Dedifferentiated amniotic fluid mesenchymal stem cell (primary cell): ENCODE measurements at regions not wholly inside any gene's neighbourhood (a gene's known extent, or its start where the extent isn't known, plus 50 kb on each side); places are given as distances from the start of the nearest gene placed in this dataset.

Source experiments
- DNase-seq: peaks from one replicate; pipeline ENCODE4 v3.0.0-alpha.2; 2016; ENCODE audit errors: extremely low spot score

DNA sequence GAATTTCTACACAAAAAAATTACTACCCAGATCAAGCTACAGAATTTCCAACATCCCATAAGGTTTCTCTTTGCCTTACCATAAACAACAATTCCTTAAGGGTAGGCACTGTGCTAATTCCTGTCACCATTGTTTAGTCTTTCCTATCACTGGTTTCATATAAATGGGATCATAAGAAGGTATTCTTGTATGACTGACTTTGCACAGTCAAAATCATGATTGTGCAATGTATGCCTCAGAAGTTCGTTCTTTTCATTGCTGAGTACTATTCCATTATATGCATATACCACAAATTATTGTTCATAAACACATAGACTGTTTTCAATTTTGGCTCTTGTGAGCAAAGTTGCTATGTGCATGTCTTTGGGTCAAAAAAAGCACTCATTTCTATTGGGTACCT, 611.6 kb upstream of the CADM1 start:
- no peak for DNase-seq

DNA sequence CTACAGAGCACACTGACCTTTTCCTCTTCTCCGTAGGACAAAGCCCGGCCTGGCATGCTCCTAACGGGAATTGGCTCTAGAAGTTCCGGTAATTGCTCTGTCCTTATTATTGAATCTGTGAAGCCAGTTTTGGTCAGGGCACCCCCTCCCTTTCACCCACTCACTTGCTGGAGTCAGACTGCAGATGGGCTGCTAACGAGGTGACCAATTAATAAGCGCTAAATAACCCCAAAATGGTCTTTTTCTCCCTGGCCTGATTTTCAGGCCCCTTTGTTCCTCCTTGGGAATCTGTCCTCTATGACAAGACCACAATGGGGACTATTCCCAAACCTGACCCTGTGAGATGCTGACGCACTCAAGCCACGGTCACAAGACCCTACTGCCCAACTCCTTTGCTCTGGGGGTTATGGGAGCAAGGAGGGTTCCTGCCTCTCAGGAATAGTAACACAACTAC, 610.0 kb upstream of the CADM1 start:
- no peak for DNase-seq

DNA sequence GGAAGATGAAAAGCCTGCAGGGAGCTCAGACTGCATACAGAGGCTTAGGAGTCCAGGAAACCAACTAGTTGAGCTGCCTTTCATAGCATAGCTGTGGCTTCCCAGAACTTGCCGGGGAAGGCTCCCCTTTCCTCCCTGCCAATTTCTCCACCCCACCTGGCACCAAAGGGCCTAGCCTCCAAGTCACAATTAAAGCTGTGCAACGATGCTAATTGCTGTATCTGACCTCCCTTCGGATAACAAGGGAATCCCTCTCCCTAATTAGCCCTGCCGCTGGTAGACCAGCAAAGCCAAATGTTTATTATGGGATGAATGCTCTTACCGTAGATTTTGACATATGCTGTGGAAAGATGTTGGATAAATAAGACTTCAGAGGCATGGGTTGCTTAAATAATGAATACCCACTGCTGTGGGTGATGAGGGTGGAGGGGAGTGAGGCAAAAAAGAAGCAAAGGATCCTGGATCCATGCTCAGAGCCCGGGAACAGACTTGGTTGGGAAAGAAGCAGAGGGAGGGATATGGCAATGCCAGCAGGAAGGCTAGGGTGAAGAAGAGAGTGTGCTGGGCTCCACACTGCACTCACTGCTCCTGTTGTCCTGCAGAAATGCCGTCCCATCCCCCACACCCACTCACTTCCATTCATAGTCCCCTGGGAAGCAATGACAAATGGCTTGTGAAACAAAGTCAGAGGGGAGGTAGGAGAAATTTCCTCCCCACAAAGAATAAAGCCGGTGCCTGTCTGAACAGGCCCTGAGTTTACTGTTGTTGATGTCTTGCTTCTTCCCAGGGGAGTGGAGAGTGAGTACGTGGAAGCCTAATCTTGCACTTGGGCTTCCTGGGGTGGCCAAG, 608.1 kb upstream of the CADM1 start:
- DNase-seq: no peak

DNA sequence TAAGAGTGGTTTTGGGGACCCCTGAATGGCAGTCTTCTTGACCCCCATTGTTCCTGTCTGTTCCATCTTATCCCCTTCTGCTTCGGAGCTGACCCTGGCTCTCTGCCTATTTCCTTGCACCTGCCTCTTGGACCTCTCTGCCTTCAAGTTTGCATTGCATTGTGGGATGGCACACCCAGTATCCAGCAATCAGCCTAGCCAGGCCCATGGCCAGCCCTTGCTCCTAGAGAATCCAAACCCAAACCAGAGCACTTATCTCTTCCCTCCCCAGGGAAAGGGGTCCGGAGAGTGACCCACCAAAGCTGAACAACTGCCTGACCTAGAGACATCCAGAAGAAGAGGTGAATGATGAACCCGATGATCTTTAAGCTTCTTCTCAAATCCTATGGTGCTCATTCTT, 607.3 kb upstream of the CADM1 start:
- DNase-seq: no peak

DNA sequence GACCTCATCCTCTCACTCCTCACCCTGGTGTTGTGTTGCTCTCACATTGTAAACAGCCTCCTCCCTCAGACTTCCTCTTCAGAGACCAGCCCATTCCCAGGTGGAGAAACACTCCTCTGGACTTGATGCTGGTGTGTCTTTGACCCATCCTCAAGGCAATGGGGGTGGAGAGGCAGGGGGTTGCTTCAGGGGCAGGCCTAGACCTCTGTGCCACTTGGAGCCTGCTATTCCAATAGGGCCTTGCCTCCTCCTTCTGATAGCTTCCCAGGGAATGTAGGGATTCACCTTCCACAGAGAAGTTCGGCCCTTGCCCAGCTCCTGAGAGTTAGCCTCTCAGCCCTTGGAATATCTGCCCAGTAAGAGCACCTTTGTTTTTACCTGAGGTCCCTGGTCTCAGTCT, 606.6 kb upstream of the CADM1 start:
- DNase-seq: no peak

DNA sequence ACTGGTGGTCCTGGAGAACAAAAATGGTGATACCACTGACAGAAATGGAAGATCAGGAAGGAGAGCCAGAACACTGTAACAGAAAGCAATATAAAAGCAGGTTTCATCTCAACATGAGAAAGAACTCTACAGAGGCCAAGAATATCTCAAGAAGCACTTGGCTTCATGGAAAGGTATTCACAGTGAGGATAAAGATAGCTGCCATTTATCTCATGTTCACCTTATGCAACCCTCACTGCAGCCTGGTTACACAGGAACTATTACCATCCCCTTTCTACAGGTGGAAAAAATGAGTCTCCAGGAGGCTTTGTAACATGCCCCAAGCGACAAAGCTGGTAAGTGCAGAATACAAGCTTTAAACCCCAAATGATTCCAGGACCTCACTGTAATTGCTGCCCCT, 606.1 kb upstream of the CADM1 start:
- no peak for DNase-seq

DNA sequence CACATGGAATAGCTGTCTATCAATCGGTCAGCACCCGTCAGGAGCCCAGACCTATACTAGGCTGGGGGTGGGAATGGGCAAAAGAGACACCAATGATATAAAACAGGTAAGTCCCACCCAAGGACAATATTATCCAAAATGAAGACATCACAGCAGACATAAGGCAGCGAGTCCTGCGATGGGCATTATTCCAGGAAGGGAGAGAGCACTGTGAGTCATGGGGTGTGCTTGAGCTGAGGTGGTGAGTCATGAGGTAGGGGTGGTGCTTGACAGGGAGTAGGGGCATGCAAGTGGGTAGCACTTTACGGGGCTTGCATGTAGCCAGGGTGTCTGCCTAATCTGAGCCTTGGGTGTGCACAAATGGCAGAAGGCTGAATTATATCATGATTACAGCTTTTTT, 605.0 kb upstream of the CADM1 start:
- DNase-seq: no peak

DNA sequence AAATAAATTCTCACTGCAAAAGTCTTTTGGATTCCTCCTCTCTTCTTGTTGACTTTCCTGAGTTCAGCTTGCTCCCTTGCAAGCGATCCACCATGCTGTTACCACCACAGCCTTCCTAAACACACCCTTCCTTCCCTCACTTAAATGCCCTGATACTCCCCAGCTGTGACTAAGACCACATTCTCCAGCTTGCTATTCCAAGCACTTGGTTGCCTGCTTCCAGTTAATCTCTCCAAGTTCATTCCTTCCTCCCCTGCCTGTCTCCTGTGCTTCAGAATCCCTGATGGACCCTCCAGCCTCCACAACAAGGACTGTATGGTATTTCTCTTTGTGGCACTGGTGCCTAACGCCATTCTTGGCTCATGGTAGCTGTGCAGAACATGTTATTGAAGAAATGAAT, 603.9 kb upstream of the CADM1 start:
- DNase-seq: no peak

DNA sequence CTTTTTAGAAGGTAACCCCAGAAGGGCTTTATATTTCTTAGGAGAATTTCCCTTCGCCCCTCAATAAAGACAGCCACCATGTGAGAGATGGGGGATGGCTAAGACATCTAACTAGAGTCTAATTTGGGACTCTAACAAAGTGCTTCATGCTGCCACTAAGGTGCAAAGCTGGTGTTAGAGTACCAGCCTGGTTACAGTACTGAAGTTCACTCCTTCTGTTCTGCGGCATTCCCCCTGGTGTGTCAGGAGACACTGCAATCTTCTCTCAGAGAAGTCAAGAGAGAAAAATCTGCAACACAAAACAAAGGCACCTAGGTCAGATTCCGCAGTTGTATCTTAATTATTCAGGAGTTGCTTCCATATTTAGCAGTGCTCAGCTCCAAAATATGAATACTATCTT, 603.0 kb upstream of the CADM1 start:
- no peak for DNase-seq

DNA sequence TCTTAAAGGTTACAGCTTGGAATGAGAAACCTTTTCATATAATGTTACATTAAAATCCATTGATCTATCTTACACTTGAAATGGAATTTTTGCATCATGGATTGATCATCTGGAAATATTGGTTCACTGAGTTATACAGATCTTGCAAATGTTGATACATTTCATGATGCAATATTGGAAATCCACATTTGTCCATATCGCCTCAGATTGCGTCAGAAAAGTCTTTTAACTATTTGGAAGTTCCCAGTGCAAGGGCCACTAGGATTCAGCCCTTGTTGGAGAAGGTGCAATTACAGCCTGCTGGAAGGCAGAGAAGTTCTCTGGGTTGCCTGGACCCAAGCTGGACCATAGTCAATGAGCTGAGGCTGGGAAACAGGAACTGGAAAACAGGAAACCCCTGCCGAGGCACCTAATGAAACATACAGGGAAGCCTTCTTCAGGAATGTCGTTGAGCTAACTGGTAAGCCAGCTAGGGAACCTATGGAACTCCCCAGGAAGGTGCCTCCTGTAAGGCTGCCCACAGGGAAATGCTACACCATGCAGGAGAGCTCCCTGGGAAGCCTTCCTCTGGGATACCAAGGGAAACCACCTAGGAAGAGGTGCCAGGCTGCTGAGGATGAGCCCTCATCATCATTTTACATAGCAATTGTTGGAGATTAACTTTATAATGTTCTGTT, 600.4 kb upstream of the CADM1 start:
- DNase-seq: no peak

DNA sequence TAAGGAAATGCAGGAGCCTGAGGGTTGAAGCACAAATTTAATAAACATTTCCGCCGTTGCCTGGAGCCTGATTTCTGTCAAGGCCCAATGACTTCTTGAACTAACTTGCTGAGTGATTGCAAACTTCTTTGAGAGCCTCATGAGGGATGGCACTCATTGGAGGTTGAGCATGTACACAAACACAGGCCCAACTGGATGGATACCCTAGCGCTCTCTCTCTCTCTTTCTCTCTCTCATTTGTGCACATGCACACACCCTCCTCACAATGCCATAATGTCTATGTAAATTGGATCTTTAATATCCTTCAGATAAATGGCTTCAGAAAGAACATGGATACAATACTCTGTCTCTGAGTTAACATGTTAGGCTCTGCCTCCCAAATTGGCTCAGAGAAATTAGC, 597.7 kb upstream of the CADM1 start:
- no peak for DNase-seq

DNA sequence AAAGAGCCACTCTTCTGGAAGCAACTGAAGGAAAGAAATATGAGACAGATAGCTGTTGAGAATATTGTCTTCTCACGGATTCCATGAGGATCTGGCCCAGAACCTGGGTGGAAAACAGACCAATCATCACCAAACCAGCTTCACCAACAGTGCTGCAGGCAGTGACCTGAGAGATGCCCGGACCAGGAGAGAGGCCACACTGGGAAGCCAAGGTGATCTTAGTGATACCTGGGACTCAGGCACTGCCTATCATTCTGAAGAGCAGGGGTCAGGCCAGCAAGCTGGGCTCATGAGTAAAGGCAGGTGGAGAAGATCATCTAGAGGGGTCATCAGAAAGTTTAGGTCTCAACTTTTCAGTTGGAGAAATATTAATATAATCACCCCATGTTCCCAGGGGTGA, 595.8 kb upstream of the CADM1 start:
- no peak for DNase-seq

DNA sequence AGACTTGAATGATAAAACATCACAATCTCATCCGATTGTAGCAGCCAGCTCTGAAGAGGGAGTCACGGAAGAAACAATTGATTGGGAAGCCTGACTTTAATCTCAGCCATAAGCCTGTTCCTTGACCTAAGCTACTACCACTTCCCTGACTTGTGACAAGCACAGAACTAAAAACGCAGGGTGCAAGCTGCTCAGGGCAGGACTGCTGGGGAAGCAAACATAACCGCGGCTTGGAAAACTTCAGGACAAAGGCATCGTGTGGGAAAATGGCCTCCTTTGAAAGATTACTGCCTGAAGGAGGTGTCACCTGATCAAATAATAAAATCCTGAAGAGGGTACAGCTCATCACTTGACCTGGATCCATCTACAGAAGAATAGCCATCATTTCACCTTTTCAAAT, 595.3 kb upstream of the CADM1 start:
- DNase-seq: no peak

DNA sequence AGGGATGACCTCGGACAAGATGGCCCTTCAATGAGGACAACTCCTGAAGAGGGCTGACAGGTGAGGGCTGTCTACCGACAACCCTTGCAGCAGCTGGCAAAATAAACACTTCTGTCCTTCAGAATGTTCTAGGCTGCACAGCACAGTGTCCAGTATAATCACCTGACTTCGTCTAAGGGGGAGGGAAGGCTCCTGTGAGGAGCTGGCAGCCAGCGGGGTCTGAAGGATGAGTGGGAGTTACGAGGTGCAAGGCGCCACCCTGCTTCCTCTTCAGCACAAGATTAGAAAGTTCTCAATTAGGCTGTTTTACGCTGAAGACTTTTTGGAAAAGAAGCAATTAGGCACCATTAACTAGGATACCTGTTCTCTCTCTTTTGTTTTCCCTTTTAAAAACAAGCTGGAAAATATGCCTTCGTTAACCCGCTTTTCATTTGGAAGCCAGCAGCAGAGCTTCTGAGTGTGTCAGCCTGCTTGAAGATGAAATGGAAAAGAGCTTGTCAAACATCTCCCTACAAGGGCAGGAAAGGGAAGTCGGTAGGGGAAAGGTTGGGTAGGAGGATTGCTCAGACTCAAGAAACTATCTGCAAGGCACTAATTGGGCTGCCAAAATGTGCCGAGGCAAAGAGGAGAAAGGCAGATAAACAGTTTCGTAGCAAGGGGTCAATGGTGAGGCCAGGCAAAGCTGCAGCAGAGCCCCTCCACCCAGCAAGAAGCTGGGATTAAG, 592.2 kb upstream of the CADM1 start:
- DNase-seq: no peak

DNA sequence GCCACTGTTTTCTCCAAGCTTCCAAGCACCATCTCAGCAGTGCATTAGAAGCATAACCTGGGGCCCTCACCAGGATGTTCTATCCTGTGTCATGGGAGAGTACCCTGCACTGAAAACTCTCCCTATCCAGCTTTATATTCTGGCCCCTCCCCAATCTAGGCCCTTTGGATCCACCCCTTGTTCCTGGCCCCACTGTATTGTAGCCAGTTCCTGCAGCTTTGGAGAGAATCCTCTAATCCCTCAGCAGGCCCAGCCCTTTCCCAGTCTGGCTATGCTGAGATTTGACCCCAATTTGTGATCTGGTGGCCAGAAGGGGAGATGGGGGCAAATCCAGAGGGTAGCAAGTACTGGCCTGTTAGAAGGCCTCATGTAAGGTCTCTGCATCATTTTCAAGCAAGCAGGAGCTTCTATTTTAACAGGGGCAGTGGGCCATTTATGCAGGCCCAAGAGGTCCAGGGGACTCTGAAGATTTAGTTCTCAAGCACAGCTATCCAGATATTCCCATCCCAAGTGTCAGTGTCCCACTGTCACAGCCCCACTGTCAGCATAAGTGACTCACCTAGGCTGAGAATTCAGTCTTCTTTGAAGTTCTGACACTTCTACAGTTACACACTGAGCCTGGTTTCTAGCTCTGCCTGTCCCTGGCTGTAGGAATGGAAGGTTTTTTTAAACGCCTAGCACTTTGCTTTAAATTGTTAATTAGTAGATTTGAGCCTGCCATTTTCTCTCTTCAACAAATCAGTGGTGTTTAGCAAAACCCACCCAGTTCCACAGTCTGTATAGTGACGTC, 589.5 kb upstream of the CADM1 start:
- DNase-seq: no peak

DNA sequence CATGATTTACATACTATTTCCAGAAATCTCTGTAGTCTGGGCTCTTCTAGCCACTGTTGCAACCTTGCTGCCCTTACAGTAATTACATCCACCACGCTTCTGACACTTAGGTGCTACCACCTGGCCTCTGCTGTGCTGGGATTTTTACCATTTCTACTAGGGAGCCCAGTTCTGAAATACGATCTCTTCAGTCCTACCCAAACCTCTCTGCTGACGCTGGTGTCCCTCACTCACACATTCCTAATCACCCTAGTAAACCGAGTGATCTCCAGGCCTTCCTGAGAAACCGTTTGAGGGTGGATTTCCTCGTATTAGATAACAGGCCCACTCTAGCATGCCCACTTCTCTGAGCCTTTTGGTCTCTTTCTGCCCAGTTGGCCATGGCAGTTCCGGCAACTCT, 588.9 kb upstream of the CADM1 start:
- DNase-seq: no peak

DNA sequence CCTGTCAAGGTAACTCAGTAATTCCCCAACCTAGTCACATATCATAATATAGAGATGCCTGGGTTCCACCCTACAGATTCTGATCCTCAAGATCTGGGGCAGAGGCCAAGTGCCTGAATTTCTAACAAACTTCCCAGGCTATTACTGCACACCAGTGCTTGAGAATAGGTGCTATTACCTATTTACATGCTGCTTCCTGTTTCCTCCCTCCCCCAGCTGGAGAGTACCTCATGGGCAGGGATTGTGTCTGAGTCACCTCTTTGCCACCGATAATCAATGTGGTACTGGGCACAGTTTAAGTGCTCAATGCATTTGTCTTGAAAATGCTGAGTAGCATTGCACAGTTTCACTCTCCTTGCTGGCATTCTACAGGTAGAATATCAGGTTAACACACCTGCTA, 582.2 kb upstream of the CADM1 start:
- DNase-seq: no peak

DNA sequence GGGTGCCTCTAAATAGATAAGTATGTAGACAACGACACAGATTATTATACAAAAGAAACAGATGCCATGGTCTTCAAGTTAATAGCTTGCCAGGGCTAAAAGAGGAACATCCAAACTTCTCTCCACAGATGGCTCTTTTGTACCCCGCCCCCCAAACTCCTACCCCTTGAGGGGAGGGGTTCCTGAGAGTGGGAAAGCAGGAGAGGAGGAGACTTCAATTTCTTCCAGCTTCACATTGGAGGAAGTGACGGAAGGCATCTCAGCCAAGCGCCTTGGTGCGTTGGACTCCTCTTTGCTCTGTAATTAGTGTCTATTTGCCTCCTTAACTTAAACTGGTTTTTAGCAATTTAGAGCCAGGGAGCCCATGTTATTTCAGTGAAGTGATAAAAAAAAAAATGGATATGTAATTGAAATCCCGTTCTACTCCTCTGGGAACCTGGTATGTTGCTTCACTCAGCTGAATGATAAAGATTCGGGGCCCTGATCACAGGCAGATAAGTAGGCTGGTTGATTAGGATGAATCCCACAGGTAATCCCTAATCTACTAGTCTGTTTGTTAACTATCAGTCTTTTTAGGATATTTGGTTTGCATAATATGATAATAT, 580.9 kb upstream of the CADM1 start:
- no peak for DNase-seq

DNA sequence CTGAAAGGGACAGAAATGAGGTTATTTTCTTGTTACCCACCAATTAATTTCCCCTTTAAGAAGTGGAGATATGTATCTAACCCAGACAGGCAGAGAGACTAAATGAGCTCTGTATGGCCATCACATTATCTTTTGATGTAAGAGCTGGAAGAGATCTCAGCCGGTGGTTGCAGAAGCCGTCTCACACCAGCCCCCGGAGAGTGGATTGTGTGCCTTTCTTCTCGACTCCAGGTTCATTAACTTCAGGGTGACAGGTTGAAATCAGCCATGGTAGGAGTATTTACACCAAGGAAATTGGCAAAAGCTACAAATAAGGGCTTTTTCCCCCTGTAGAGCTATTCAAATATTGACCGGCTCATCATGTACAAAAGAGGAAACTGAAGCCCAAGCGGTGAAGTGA, 580.3 kb upstream of the CADM1 start:
- DNase-seq: no peak

DNA sequence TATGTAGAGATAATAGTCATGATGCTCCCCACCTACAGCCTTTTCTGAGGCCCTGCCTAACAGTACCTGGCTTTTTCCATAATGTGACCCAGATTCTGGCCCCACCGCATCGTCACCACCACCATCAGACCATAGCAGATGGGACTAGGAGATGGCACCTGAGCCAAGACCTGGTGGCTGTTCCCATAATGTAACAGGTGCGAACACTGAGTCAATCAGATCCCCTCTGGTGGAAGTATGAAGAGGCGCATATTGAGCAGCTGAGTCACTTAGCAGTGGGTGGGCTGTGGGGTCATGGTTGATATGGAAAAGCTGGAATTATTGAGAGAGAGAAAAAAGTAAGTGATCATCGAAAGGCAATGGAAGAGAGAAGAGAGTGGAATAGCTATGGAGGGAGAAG, 578.0 kb upstream of the CADM1 start:
- DNase-seq: no peak

DNA sequence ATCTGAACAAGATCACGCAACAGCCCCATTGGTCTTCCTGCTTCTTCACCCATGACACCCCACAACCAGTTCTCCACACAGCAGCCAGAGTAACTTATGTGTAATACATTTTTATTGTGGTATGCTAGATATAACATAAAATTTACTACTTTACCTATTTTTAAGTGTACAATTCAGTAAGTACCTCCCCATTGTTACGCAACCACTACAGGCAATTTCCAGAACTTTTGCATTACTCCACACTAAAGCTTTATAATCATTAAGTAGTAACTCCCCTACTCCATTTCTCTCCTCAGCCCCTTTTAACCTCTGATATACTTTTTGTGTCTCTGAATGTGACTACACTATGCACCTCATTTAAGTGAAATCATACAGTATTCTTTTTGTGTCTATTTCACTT, 575.4 kb upstream of the CADM1 start:
- no peak for DNase-seq
